T-helper 1 cell treated with Interleukin-12 subunit alpha and Interleukin-12 subunit beta and Interleukin-4 antibody, amounts not matched to agents 30 μg/mL and 1 μg/mL, for 36 hours (primary cell): ENCODE measurements at regions not wholly inside any gene's neighbourhood (a gene's known extent, or its start where the extent isn't known, plus 50 kb on each side); places are given as distances from the start of the nearest gene placed in this dataset.

Experiments
- H3K27ac Mint-ChIP-seq: one replicate; pipeline ENCODE4 v1.8.0; 2021; ENCODE audit warnings: mild to moderate bottlenecking, mixed read lengths
- H3K27me3 Mint-ChIP-seq: one replicate; pipeline ENCODE4 v1.8.0; 2021; ENCODE audit warnings: low read depth, mixed read lengths
- H3K36me3 Mint-ChIP-seq: one replicate; pipeline ENCODE4 v1.8.0; 2021; ENCODE audit warnings: low read depth, mixed read lengths
- H3K4me1 Mint-ChIP-seq: one replicate; pipeline ENCODE4 v1.8.0; 2021; ENCODE audit warnings: low read depth, mixed read lengths
- H3K4me3 Mint-ChIP-seq: one replicate; pipeline ENCODE4 v1.8.0; 2021; ENCODE audit warnings: mild to moderate bottlenecking, moderate library complexity, mixed read lengths
- H3K9me3 Mint-ChIP-seq: one replicate; pipeline ENCODE4 v1.8.0; 2021; ENCODE audit warnings: mixed read lengths

DNA sequence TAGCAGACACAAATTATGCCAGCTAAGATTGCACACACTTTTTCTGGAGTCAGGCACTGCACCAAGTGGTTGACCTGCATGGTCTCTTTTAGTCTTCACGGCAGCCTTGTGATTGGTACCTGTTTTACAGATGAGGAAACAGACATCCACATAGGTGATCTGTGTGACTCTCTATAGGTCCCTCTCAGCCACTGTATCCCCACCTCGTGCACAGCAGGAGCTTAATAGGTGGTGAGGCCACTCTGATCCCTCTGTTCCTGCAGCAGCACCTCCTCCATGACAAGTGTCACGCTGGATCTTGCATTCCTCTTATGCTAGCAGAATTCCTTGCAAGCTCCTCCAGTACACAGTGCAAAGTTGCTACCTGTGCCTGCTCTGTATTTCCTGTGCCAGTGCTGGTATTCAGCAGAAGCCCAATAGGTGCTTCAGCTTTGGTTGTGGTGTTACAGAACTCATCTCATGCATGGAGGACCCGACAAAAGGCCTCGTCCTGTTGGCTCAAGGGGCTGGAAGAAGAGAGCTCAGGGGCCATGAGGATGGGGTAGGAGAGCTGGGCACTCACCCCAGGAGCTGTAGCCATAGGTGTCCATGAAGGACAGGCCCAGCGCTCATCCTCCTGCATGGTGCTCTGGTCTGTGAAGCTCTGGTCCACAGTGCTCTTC, 546.7 kb downstream of the PTPRU start:
- Mint-ChIP-seq H3K4me1 (peaks cover 14% of the 10 kb centered on the region), H3K4me3 (no peak overlapping the region), H3K9me3 (peaks cover 4% of the 10 kb centered on the region), H3K27me3 (peaks cover 15% of the 10 kb centered on the region), H3K36me3 (peaks cover 6% of the 10 kb centered on the region), H3K27ac (no peak overlapping the region)

GRCh38 chr1:29779146-29779545, 542.8 kb downstream of the PTPRU start:
- Mint-ChIP-seq H3K36me3 (peaks cover 10% of the 10 kb centered on the region), H3K9me3 (peaks cover 19% of the 10 kb centered on the region), H3K27me3 (peaks cover 19% of the 10 kb centered on the region), H3K27ac (peak overlapping the region; percentile 22), H3K4me3 (no peak overlapping the region), H3K4me1 (peaks cover 22% of the 10 kb centered on the region)

- Mint-ChIP-seq H3K4me3 (no peak overlapping the region), H3K27ac (no peak overlapping the region), H3K4me1 (peaks cover 22% of the 10 kb centered on the region), H3K36me3 (peaks cover 10% of the 10 kb centered on the region), H3K27me3 (peaks cover 19% of the 10 kb centered on the region), H3K9me3 (peaks cover 19% of the 10 kb centered on the region)
Measured at GRCh38 chr1:29777522-29777921, 541.2 kb downstream of the PTPRU start.

GRCh38 chr1:29774355-29774754, 538.0 kb downstream of the PTPRU start:
- Mint-ChIP-seq H3K4me3 (no peak overlapping the region), H3K36me3 (peaks cover 9% of the 10 kb centered on the region), H3K27ac (no peak overlapping the region), H3K9me3 (peaks cover 17% of the 10 kb centered on the region), H3K4me1 (peaks cover 20% of the 10 kb centered on the region), H3K27me3 (peaks cover 10% of the 10 kb centered on the region)

DNA sequence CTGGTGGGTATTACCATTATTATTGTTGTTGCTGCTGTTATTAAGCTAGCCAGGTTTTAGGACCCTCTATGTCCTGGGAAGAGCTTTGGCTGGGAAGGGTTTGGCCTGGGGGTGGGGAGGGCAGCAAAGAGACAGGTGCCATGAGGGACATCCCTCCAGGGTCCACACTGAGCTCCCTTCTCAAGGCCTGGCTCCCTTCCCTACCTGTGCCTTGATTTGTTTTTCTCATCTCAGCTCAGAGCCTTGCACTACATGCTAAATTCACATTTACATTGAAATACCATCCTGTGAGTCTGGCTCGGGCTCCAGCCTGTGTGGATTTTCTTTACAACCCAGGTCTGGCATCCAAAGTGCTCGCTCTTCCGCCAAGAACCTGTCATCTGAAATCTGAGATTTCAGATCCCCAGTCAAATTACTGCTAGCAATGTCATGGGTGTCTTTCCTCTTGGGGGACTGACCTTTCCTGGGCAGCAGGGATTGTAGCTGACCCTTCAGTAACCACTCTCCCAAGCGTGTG, 536.3 kb downstream of the PTPRU start:
- peaks cover 7% of the 10 kb centered on the region for H3K4me1 Mint-ChIP-seq
- H3K4me3 Mint-ChIP-seq, result no peak overlapping the region
- peaks cover 5% of the 10 kb centered on the region for H3K36me3 Mint-ChIP-seq
- peaks cover 16% of the 10 kb centered on the region for H3K27me3 Mint-ChIP-seq
- H3K9me3 Mint-ChIP-seq, result peaks cover 15% of the 10 kb centered on the region
- no peak overlapping the region for H3K27ac Mint-ChIP-seq

DNA sequence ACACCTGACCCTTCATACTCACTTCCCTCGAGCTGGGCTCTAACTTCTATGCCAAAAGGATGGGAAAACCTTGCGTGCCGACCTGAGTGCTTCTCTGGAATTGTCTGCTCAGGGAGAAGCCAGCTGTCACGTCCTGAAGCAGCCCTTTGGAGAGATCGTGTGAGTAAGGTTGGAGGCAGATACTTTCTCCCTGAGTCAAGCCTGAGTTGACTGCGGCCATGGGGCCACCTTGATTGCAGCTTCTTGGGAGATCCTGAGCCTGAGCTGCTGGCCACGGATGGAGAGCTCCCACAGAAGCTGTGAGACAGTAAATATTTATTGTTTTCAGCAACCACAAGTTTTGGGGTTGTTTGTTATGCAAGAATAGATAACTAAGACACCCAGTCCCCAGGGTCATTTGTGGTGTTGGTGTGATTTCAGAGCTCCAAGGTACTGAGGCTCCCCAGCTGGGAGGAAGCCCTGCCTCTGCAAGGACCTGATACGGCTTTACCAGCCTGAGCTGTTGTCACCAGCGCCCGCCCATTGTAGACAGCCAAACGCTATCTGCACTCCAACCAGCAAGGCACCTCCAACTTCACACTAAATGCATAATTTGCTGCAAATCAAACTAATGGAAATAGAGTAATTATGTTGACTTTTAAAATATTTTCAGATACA, 531.6 kb downstream of the PTPRU start:
- Mint-ChIP-seq H3K4me1 (no peaks in the 10 kb centered on the region), H3K36me3 (no peaks in the 10 kb centered on the region), H3K9me3 (no peaks in the 10 kb centered on the region), H3K4me3 (no peak overlapping the region), H3K27ac (no peak overlapping the region), H3K27me3 (peaks cover 45% of the 10 kb centered on the region)

DNA sequence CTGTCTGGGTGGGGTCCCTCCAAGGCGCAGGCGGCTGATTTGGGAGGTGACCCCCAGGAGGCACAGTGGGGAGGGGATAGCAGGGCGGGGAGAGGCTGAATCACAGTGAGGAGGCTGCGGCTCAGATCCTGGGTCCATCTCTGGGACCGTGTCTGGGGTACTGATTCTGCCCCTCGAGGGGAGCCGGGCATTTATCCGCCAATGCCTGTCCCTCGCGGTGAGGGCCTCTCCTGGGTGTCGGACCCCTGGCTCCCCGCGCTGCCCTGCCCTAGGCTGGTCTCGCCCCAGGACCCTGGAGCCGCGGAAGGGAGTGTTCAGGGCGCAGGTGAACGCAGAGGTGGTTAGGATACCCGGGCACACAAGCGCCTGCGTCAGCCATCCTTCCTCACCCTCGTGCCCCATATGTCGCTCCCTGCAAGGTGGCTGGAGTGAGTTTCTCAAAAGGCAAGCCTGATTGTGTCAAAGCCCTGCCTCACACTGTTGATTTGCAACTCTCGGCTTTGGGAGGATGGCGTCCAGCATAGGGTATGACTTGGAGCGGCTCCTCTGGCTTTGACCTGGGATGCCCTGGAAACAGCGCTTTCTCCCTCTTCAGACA, 530.9 kb downstream of the PTPRU start:
- no peaks in the 10 kb centered on the region for H3K9me3 Mint-ChIP-seq
- H3K27ac Mint-ChIP-seq, result no peak overlapping the region
- H3K4me3 Mint-ChIP-seq, result no peak overlapping the region
- no peaks in the 10 kb centered on the region for H3K4me1 Mint-ChIP-seq
- H3K27me3 Mint-ChIP-seq, result peaks cover 48% of the 10 kb centered on the region
- H3K36me3 Mint-ChIP-seq, result no peaks in the 10 kb centered on the region

GRCh38 chr1:29762635-29763034, 526.3 kb downstream of the PTPRU start:
- no peaks in the 10 kb centered on the region for H3K9me3 Mint-ChIP-seq
- H3K36me3 Mint-ChIP-seq, result no peaks in the 10 kb centered on the region
- no peaks in the 10 kb centered on the region for H3K4me1 Mint-ChIP-seq
- H3K4me3 Mint-ChIP-seq, result no peak overlapping the region
- peaks cover 40% of the 10 kb centered on the region for H3K27me3 Mint-ChIP-seq
- no peak overlapping the region for H3K27ac Mint-ChIP-seq

- H3K9me3 Mint-ChIP-seq, result no peaks in the 10 kb centered on the region
Measured at GRCh38 chr1:29761159-29761928, 525.0 kb downstream of the PTPRU start.

GRCh38 chr1:29760067-29760564, 523.8 kb downstream of the PTPRU start:
- no peak overlapping the region for H3K27ac Mint-ChIP-seq
- no peaks in the 10 kb centered on the region for H3K4me1 Mint-ChIP-seq
- H3K9me3 Mint-ChIP-seq, result no peaks in the 10 kb centered on the region
- peaks cover 24% of the 10 kb centered on the region for H3K27me3 Mint-ChIP-seq
- no peaks in the 10 kb centered on the region for H3K36me3 Mint-ChIP-seq
- no peak overlapping the region for H3K4me3 Mint-ChIP-seq

More at GRCh38 chr1:29761159-29761928, 525.0 kb downstream of the PTPRU start:
- Mint-ChIP-seq H3K4me1 (no peaks in the 10 kb centered on the region), H3K27ac (no peak overlapping the region), H3K27me3 (peaks cover 32% of the 10 kb centered on the region), H3K4me3 (no peak overlapping the region), H3K36me3 (no peaks in the 10 kb centered on the region)

DNA sequence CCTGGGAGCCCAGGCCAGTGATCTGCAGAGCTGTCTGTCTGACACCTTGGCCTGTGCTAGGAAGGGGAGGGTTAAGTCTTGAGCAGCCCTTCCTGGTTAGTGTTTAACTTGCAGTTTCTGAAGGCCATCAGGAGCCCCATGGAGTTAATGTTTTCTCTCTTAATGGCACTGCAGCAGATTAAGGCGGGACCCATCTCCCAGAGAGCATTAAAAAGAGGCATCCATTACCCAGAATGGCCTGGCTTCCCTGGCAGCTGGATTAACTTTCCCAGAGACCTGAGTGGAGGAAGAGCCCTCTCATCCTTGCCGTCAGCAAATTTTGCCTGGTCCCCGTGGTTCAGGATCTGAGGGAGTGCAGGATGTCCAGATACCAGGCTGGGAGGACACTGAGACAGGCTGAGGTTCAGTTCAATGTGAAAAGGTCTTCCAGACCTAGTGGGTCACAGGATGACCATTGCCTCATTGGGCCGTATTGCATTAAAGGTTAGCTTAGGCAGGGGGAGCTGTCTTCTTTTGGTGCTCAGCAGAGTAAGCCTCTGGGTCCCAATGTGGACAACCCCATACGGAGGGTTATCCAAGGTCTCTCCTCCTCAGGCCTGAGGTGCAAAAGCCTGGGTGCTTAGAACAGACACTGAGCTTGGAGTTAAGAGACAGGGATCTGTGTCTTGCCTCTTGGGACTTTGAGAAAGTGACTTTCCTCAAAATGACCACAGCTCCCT, 522.6 kb downstream of the PTPRU start:
- peaks cover 16% of the 10 kb centered on the region for H3K27me3 Mint-ChIP-seq
- no peaks in the 10 kb centered on the region for H3K36me3 Mint-ChIP-seq
- H3K4me3 Mint-ChIP-seq, result no peak overlapping the region
- H3K27ac Mint-ChIP-seq, result no peak overlapping the region
- no peaks in the 10 kb centered on the region for H3K9me3 Mint-ChIP-seq
- H3K4me1 Mint-ChIP-seq, result no peaks in the 10 kb centered on the region

GRCh38 chr1:29757866-29758780, 521.8 kb downstream of the PTPRU start:
- Mint-ChIP-seq H3K27ac (no peak overlapping the region), H3K36me3 (no peaks in the 10 kb centered on the region), H3K9me3 (no peaks in the 10 kb centered on the region), H3K4me1 (no peaks in the 10 kb centered on the region), H3K4me3 (no peak overlapping the region), H3K27me3 (peaks cover 8% of the 10 kb centered on the region)
